ENCODE measurements at regions not wholly inside any gene's neighbourhood (a gene's known extent, or its start where the extent isn't known, plus 50 kb on each side); places are given as distances from the start of the nearest gene placed in this dataset.

- H3K9me2 ChIP-seq (replicated peaks; ENCODE audit: low read depth, low read length): no peaks in the 10 kb centered on the region
- no peak overlapping the region for H2AFZ ChIP-seq (ENCODE audit: low read length)
- no peaks in the 10 kb centered on the region for H3K79me2 ChIP-seq (ENCODE audit: insufficient read depth, low read length)
- H3K4me1 ChIP-seq (ENCODE audit: insufficient read depth, low read length, poor library complexity, severe bottlenecking): no peaks in the 10 kb centered on the region
- H3F3A ChIP-seq (ENCODE audit: low read depth): no peaks in the 10 kb centered on the region
- H3K4me3 ChIP-seq (ENCODE audit: low read length, poor library complexity, severe bottlenecking): no peak overlapping the region
- no peak overlapping the region for H3K4me2 ChIP-seq (ENCODE audit: low read depth, low read length, poor library complexity, severe bottlenecking)
- no peaks in the 10 kb centered on the region for H4K20me1 ChIP-seq (ENCODE audit: insufficient read depth, low read length, poor library complexity, severe bottlenecking)
- TF ChIP-seq CTCF (conservative IDR thresholded peaks at IDR 0.05; ENCODE audit: low read length) (no peak), EZH2phosphoT487 (IDR thresholded peaks at IDR 0.05; ENCODE audit: borderline replicate concordance) (no peak)
- H3K9me3 ChIP-seq (ENCODE audit: insufficient read depth, low read depth, low read length): no peaks in the 10 kb centered on the region; the same call in 1 of the 2 replicates
- H3K36me3 ChIP-seq (ENCODE audit: insufficient read depth, low read length): no peaks in the 10 kb centered on the region
- no peak overlapping the region for H3K9ac ChIP-seq (ENCODE audit: low read depth, low read length, poor library complexity, severe bottlenecking)
- no peaks in the 10 kb centered on the region for H3K27me3 ChIP-seq (ENCODE audit: insufficient read depth, low read length, poor library complexity, severe bottlenecking)
Measured at GRCh38 chr10:37572206-37572605, 285.2 kb downstream of the ZNF248 start.

GRCh38 chr10:37566332-37566731 lies 291.1 kb downstream of the ZNF248 start:
- Histone ChIP-seq H4K20me1 (ENCODE audit: insufficient read depth, low read length, poor library complexity, severe bottlenecking) (no peaks in the 10 kb centered on the region), H3K9me3 (ENCODE audit: insufficient read depth, low read depth, low read length) (no peaks in the 10 kb centered on the region)

GRCh38 chr10:37563715-37564108 lies 293.7 kb downstream of the ZNF248 start:
- H2AFZ ChIP-seq (ENCODE audit: low read length): no peak overlapping the region
- no peak overlapping the region for H3K4me2 ChIP-seq (ENCODE audit: low read depth, low read length, poor library complexity, severe bottlenecking)
- no peaks in the 10 kb centered on the region for H3K36me3 ChIP-seq (ENCODE audit: insufficient read depth, low read length)
- H3F3A ChIP-seq (ENCODE audit: low read depth): no peaks in the 10 kb centered on the region
- no peak overlapping the region for H3K9ac ChIP-seq (ENCODE audit: low read depth, low read length, poor library complexity, severe bottlenecking)
- H4K20me1 ChIP-seq (ENCODE audit: insufficient read depth, low read length, poor library complexity, severe bottlenecking): no peaks in the 10 kb centered on the region
- H3K4me1 ChIP-seq (ENCODE audit: insufficient read depth, low read length, poor library complexity, severe bottlenecking): no peaks in the 10 kb centered on the region
- H3K79me2 ChIP-seq (ENCODE audit: insufficient read depth, low read length): no peaks in the 10 kb centered on the region
- H3K4me3 ChIP-seq (ENCODE audit: low read length, poor library complexity, severe bottlenecking): no peak overlapping the region
- no peaks in the 10 kb centered on the region for H3K9me2 ChIP-seq (replicated peaks; ENCODE audit: low read depth, low read length)
- H3K27me3 ChIP-seq (ENCODE audit: insufficient read depth, low read length, poor library complexity, severe bottlenecking): no peaks in the 10 kb centered on the region
- no peaks in the 10 kb centered on the region for H3K9me3 ChIP-seq (ENCODE audit: insufficient read depth, low read depth, low read length)
- TF ChIP-seq EZH2phosphoT487 (IDR thresholded peaks at IDR 0.05; ENCODE audit: borderline replicate concordance) (no peak), CTCF (conservative IDR thresholded peaks at IDR 0.05; ENCODE audit: low read length) (no peak)

More at GRCh38 chr10:37566332-37566731, 291.1 kb downstream of the ZNF248 start:
- H3K36me3 ChIP-seq (ENCODE audit: insufficient read depth, low read length): no peaks in the 10 kb centered on the region
- no peak overlapping the region for H3K4me2 ChIP-seq (ENCODE audit: low read depth, low read length, poor library complexity, severe bottlenecking)
- H3K27me3 ChIP-seq (ENCODE audit: insufficient read depth, low read length, poor library complexity, severe bottlenecking): no peaks in the 10 kb centered on the region
- H3K9ac ChIP-seq (ENCODE audit: low read depth, low read length, poor library complexity, severe bottlenecking): no peak overlapping the region
- H3K4me1 ChIP-seq (ENCODE audit: insufficient read depth, low read length, poor library complexity, severe bottlenecking): no peaks in the 10 kb centered on the region
- no peak overlapping the region for H2AFZ ChIP-seq (ENCODE audit: low read length)
- H3F3A ChIP-seq (ENCODE audit: low read depth): no peaks in the 10 kb centered on the region
- H3K4me3 ChIP-seq (ENCODE audit: low read length, poor library complexity, severe bottlenecking): no peak overlapping the region
- TF ChIP-seq CTCF (conservative IDR thresholded peaks at IDR 0.05; ENCODE audit: low read length) (no peak), EZH2phosphoT487 (IDR thresholded peaks at IDR 0.05; ENCODE audit: borderline replicate concordance) (no peak)
- H3K9me2 ChIP-seq (replicated peaks; ENCODE audit: low read depth, low read length): no peaks in the 10 kb centered on the region
- no peaks in the 10 kb centered on the region for H3K79me2 ChIP-seq (ENCODE audit: insufficient read depth, low read length)

Measured in Loucy (cell line).